Caco-2 (cell line): ENCODE measurements at regions not wholly inside any gene's neighbourhood (a gene's known extent, or its start where the extent isn't known, plus 50 kb on each side); places are given as distances from the start of the nearest gene placed in this dataset.
A peak's percentile ranks its signal among the peaks of the same experiment; 100 is the strongest.

Source experiments
- BruUV-seq: library from RNA; stranded (reverse); fragments of 400-500 nt; replicated peaks from 2 replicates; lab custom pipeline; 2021; lab: Mats Ljungman, UMichigan
- CTCF ChIA-PET: fragments of 300-600 bp; sonication (Branson Sonifier 250); formaldehyde crosslinking; loops from one replicate; lab custom pipeline; 2022; ENCODE audit warnings: antibody characterized with exemption; lab: Charles Lee
- POLR2A ChIA-PET: fragments of 300-600 bp; sonication (Branson Sonifier 250); formaldehyde crosslinking; loops from one replicate; lab custom pipeline; 2022; ENCODE audit warnings: antibody characterized with exemption; lab: Charles Lee
- DNase-seq, 2 experiments: peaks; one replicate each; pipeline versions ENCODE4 v3.0.0 to v3.0.0-alpha.2; 2020 to 2022
- H3K27me3 ChIP-seq: replicated peaks from 2 replicates; pipeline ENCODE4 v1.6.0; 2011; ENCODE audit warnings: low read length; ENCODE audit not compliant: control insufficient read depth, insufficient read depth
- H3K36me3 ChIP-seq: 2 replicates; pipeline ENCODE4 v1.5.1; 2011; ENCODE audit warnings: low read length; ENCODE audit not compliant: control insufficient read depth, insufficient read depth
- H3K4me1 ChIP-seq: fragments of 250-450 bp; sonication (Bioruptor Pico); 2 replicates; pipeline ENCODE4 v1.5.1; 2020; ENCODE audit warnings: mild to moderate bottlenecking
- H3K4me3 ChIP-seq: 2 replicates; pipeline ENCODE4 v1.5.1; 2011; ENCODE audit warnings: low read depth, mild to moderate bottlenecking, control low read depth, low read length
- H3K9me3 ChIP-seq: fragments of 250-450 bp; sonication (Bioruptor Pico); 2 replicates; pipeline ENCODE4 v1.5.1; 2020; ENCODE audit warnings: mild to moderate bottlenecking, moderate library complexity
- H3K27ac Mint-ChIP-seq: one replicate; pipeline ENCODE4 v1.8.0; 2022; ENCODE audit warnings: mixed read lengths; ENCODE audit not compliant: unreplicated experiment
- H3K27me3 Mint-ChIP-seq: one replicate; pipeline ENCODE4 v1.8.0; 2022; ENCODE audit warnings: mixed read lengths; ENCODE audit not compliant: insufficient read depth, unreplicated experiment
- H3K36me3 Mint-ChIP-seq: one replicate; pipeline ENCODE4 v1.8.0; 2022; ENCODE audit warnings: mild to moderate bottlenecking, mixed read lengths; ENCODE audit not compliant: insufficient read depth, unreplicated experiment
- H3K4me1 Mint-ChIP-seq: one replicate; pipeline ENCODE4 v1.8.0; 2022; ENCODE audit warnings: low read depth, mixed read lengths; ENCODE audit not compliant: unreplicated experiment
- H3K4me3 Mint-ChIP-seq: one replicate; pipeline ENCODE4 v1.8.0; 2022; ENCODE audit warnings: mild to moderate bottlenecking, moderate library complexity, mixed read lengths; ENCODE audit not compliant: unreplicated experiment
- H3K9me3 Mint-ChIP-seq: one replicate; pipeline ENCODE4 v1.8.0; 2022; ENCODE audit warnings: mixed read lengths; ENCODE audit not compliant: unreplicated experiment
- intact Hi-C: fragments of 100-400 bp; cut with micrococcal nuclease; formaldehyde crosslinking; loops from one replicate; pipeline ENCODE4 v1.10.0; 2022; ENCODE audit not compliant: unreplicated experiment
- TF ChIP-seq, protein P1 (sequence below), 2 experiments: fragments of 200-600 bp in 1 of 2; IDR thresholded peaks; 1 replicate in 1 of 2; 2 replicates in 1 of 2; pipeline versions ENCODE4 v1.5.1 to v1.8.0; 2011 to 2022; ENCODE audit warnings: antibody characterized with exemption in 1 of 2, control low read depth in 1 of 2, inconsistent platforms in 1 of 2, low read depth in 1 of 2, low read length in 1 of 2, mild to moderate bottlenecking in 1 of 2, moderate library complexity in 1 of 2; ENCODE audit not compliant: insufficient read depth in 1 of 2, severe bottlenecking in 1 of 2, unreplicated experiment in 1 of 2

DNA sequence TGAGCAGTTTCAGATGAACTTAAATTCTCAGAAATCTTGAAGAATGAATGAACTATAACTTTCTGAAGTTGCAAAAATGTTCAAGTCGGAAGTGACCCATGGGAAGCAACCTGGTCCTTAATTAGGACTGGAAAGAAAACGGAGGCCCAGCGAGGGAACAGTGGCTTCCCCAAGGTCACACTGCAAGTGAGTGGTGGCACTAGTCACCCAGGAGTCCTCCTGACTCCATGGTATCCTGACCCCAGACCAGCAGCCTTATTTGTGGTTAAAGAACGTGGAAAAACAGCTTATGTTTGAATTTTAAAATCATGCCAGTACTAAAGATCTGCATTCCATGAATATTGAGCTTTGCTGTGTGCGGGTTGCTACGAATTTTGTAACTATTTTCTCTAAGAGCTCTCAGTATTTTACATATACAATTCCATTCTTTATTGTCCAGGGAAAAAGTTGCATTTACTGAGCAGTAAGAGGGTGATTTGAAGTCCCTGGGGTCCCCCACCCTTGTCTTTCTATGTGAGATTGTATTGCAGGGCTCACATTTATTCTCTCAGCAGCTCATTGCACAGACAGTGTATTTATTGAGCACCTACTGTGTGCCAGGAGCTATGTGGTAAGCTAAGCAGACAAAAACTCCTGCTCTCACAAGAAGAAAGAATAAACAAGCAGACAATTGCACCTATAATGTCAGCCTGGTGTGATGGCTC is 61.6 kb upstream of the ATP5PO start:
- Mint-ChIP-seq H3K27me3 (no peaks in the 10 kb centered on the region), H3K36me3 (no peaks in the 10 kb centered on the region), H3K9me3 (peaks cover 10% of the 10 kb centered on the region), H3K27ac (peak overlapping the region; percentile 83), H3K4me3 (no peak overlapping the region), H3K4me1 (peaks cover 47% of the 10 kb centered on the region)
- no peak overlapping the region for H3K4me3 ChIP-seq
- intact Hi-C loops: no loop called here
- peaks cover 50% of the 10 kb centered on the region for H3K4me1 ChIP-seq
- H3K27me3 ChIP-seq: no peaks in the 10 kb centered on the region
- POLR2A ChIA-PET: no interaction called here
- CTCF ChIA-PET: no interaction called here
- TF ChIP-seq, protein P1, sequence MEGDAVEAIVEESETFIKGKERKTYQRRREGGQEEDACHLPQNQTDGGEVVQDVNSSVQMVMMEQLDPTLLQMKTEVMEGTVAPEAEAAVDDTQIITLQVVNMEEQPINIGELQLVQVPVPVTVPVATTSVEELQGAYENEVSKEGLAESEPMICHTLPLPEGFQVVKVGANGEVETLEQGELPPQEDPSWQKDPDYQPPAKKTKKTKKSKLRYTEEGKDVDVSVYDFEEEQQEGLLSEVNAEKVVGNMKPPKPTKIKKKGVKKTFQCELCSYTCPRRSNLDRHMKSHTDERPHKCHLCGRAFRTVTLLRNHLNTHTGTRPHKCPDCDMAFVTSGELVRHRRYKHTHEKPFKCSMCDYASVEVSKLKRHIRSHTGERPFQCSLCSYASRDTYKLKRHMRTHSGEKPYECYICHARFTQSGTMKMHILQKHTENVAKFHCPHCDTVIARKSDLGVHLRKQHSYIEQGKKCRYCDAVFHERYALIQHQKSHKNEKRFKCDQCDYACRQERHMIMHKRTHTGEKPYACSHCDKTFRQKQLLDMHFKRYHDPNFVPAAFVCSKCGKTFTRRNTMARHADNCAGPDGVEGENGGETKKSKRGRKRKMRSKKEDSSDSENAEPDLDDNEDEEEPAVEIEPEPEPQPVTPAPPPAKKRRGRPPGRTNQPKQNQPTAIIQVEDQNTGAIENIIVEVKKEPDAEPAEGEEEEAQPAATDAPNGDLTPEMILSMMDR (IDR thresholded peaks at IDR 0.05; ENCODE audit: insufficient read depth in 1 of 2, low read depth in 1 of 2, low read length in 1 of 2, severe bottlenecking in 1 of 2, unreplicated experiment in 1 of 2): no peak
- no peak for DNase-seq
- BruUV-seq: no TSS peak
- H3K36me3 ChIP-seq: no peaks in the 10 kb centered on the region
- H3K9me3 ChIP-seq: no peaks in the 10 kb centered on the region

DNA sequence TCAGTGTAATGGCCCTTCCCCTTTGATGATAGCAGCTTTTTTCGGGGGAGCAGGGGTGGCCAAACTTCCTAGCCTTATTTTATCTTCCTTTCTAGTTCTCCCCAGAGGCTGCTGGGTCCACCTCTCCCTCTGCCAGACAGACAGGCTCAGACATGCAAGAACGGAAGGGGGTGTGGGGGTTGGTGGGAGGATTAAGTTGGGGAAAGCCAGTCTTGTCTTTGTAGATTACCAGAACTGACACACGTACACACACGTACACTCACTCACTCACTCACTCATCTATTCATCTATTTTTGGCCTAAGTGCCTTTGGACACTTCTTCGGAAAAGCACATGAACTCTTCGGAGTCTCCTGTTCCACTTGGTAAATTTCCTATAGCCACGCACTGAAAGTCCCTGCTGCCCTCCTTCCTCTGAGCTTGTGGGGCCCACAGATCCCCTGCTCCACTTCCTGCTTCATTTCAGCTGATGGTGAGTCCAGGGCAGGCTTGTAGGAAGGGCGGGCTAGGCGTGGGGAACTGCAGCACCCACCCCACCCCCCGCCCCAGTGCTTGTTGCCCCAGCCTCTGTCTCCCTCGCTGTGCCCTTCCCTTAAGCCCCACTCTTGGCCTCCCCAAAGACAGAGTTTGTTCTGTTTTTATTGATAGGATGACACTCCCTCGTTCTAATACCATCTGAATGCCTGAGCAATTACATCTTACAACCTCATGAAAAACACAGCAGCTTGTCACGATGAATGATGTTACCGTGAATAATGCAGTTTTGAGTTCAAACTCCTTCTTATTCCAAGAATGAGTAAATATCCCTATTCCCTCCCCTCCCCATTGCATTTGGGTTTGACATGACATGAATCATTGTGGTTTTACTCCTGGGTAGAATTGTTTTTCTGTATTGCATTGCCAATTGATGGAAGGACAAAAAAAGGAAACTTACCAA is 60.7 kb upstream of the ATP5PO start:
- POLR2A ChIA-PET: no interaction called here
- Mint-ChIP-seq H3K27ac (peak overlapping the region; percentile 83), H3K4me1 (peaks cover 55% of the 10 kb centered on the region), H3K36me3 (no peaks in the 10 kb centered on the region), H3K9me3 (peaks cover 10% of the 10 kb centered on the region), H3K4me3 (peak overlapping the region; percentile 63), H3K27me3 (no peaks in the 10 kb centered on the region)
- DNase-seq: peak in 1 of 2 experiments; percentile 73
- Histone ChIP-seq H3K4me1 (peaks cover 58% of the 10 kb centered on the region), H3K9me3 (no peaks in the 10 kb centered on the region), H3K27me3 (no peaks in the 10 kb centered on the region), H3K36me3 (no peaks in the 10 kb centered on the region), H3K4me3 (no peak overlapping the region)
- CTCF ChIA-PET: no interaction called here
- no TSS peak for BruUV-seq
- intact Hi-C loops: no loop called here
- TF ChIP-seq, protein P1 (IDR thresholded peaks at IDR 0.05; ENCODE audit: insufficient read depth in 1 of 2, low read depth in 1 of 2, low read length in 1 of 2, severe bottlenecking in 1 of 2, unreplicated experiment in 1 of 2): no peak

DNA sequence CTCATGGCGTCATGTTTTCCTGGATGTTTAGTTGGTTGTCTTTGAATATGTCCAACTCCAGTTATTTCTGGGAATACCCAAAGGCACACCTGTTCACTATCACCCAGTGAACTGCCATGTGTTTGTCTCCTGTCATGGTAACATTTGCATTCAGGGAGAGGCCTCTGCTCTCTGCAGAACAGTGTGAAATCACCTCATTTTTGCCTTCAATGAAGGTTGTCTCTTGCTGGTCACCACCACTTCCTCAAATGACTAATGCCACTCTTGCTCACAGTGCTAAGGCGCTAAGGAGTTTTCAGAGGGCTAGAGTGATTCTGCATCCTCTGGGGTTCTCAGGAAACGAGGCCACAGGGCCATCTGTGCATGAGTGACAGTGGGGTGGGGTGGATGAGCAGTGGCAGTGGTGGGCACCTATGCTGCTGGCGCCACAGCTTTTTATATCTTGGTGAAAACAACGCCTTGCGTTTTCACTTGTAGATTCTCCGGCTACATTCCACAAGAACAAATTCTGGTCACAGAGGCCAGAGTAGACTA is 60.0 kb upstream of the ATP5PO start:
- no peak for DNase-seq
- Histone ChIP-seq H3K36me3 (no peaks in the 10 kb centered on the region), H3K4me3 (no peak overlapping the region), H3K4me1 (peaks cover 64% of the 10 kb centered on the region), H3K27me3 (no peaks in the 10 kb centered on the region), H3K9me3 (no peaks in the 10 kb centered on the region)
- POLR2A ChIA-PET: no interaction called here
- H3K27ac Mint-ChIP-seq: peak overlapping the region; percentile 83
- H3K27me3 Mint-ChIP-seq: no peaks in the 10 kb centered on the region
- no TSS peak for BruUV-seq
- TF ChIP-seq, protein P1 (IDR thresholded peaks at IDR 0.05; ENCODE audit: insufficient read depth in 1 of 2, low read depth in 1 of 2, low read length in 1 of 2, severe bottlenecking in 1 of 2, unreplicated experiment in 1 of 2): no peak
- H3K36me3 Mint-ChIP-seq: no peaks in the 10 kb centered on the region
- intact Hi-C loops: no loop called here
- peaks cover 57% of the 10 kb centered on the region for H3K4me1 Mint-ChIP-seq
- peaks cover 10% of the 10 kb centered on the region for H3K9me3 Mint-ChIP-seq
- CTCF ChIA-PET: no interaction called here
- H3K4me3 Mint-ChIP-seq: peak overlapping the region; percentile 63
